B cell (primary cell): ENCODE measurements at regions not wholly inside any gene's neighbourhood (a gene's known extent, or its start where the extent isn't known, plus 50 kb on each side); places are given as distances from the start of the nearest gene placed in this dataset.
"Not testable (repeated sequence)": the region's sequence is repeated elsewhere in the genome, so short reads cannot be mapped to it uniquely, and the experiment has no call there.

ENCODE experiments used
- ATAC-seq: fragments of 200-7000 bp; cut with Tn5 transposase; one replicate; pipeline ENCODE4 v1.10.0; 2021; ENCODE audit warnings: low read depth, mild to moderate bottlenecking, moderate number of reproducible peaks, moderate library complexity
- CTCF ChIA-PET: fragments of 350-600 bp; sonication (Branson Sonifier 250); formaldehyde crosslinking; loops from one replicate; lab custom pipeline; 2021; ENCODE audit warnings: antibody characterized with exemption, inconsistent platforms; lab: Charles Lee
- POLR2A ChIA-PET: fragments of 350-600 bp; sonication (Branson Sonifier 250); formaldehyde crosslinking; loops from one replicate; lab custom pipeline; 2021; ENCODE audit warnings: antibody characterized with exemption; lab: Charles Lee
- DNase-seq: peaks from one replicate; pipeline ENCODE4 v3.0.0; 2013
- H2AFZ ChIP-seq: 2 replicates; pipeline ENCODE4 v1.6.1; 2012; ENCODE audit warnings: mild to moderate bottlenecking, low read depth, low read length; ENCODE audit not compliant: insufficient read depth, poor library complexity, severe bottlenecking
- H3K27ac ChIP-seq, 2 donors: 1 replicate in 1 of 2; 2 replicates in 1 of 2; pipeline ENCODE4 v1.5.1; 2012 to 2013; ENCODE audit warnings: low read length in 2 of 2, mild to moderate bottlenecking in 2 of 2, moderate library complexity in 1 of 2
- H3K27me3 ChIP-seq, 4 experiments: fragments of 200-600 bp in 1 of 4; sonication (generic) in 1 of 4; replicated peaks in 1 of 4; 1 replicate in 2 of 4; 2 replicates in 2 of 4; pipeline versions ENCODE4 v1.6.1 to v1.7.0; 2013 to 2016; ENCODE audit warnings: low read length in 3 of 4, mild to moderate bottlenecking in 2 of 4, mixed read lengths in 1 of 4, moderate library complexity in 1 of 4; ENCODE audit not compliant: insufficient read depth in 4 of 4, control insufficient read depth in 3 of 4; ENCODE audit errors: control extremely low read depth in 1 of 4
- H3K36me3 ChIP-seq, 2 experiments: replicated peaks in 1 of 2; 1 replicate in 1 of 2; 2 replicates in 1 of 2; pipeline versions ENCODE4 v1.6.1 to v1.7.1; 2013; ENCODE audit warnings: low read length in 1 of 2; ENCODE audit not compliant: insufficient read depth in 2 of 2, control insufficient read depth in 1 of 2; ENCODE audit errors: control extremely low read depth in 1 of 2, extremely low read depth in 1 of 2
- H3K4me1 ChIP-seq, 2 donors: fragments of 200-600 bp in 1 of 2; sonication (generic) in 1 of 2; 1 replicate in 1 of 2; 2 replicates in 1 of 2; pipeline versions ENCODE4 v1.5.1 to v1.6.1; 2013 to 2017; ENCODE audit warnings: low read length in 2 of 2; ENCODE audit not compliant: control insufficient read depth in 2 of 2, insufficient read depth in 2 of 2
- H3K4me2 ChIP-seq: replicated peaks from 2 replicates; pipeline ENCODE3; 2012; ENCODE audit warnings: mild to moderate bottlenecking, low read depth, low read length; ENCODE audit not compliant: poor library complexity, severe bottlenecking
- H3K4me3 ChIP-seq, 5 experiments: fragments of 200-600 bp in 1 of 5; sonication (generic) in 1 of 5; 1 replicate in 3 of 5; 2 replicates in 2 of 5; pipeline versions ENCODE4 v1.5.1 to v1.7.0; 2011 to 2016; ENCODE audit warnings: low read length in 4 of 5, mild to moderate bottlenecking in 4 of 5, low read depth in 2 of 5, control low read depth in 1 of 5, moderate library complexity in 1 of 5; ENCODE audit not compliant: insufficient read depth in 1 of 5; ENCODE audit errors: control extremely low read depth in 1 of 5, extremely low read depth in 1 of 5
- H3K79me2 ChIP-seq: fragments of 200-600 bp; sonication (generic); one replicate; pipeline ENCODE4 v1.6.0; 2016; ENCODE audit warnings: low read length; ENCODE audit not compliant: control insufficient read depth, insufficient read depth
- H3K9ac ChIP-seq: fragments of 200-600 bp; sonication (generic); 2 replicates; pipeline ENCODE4 v1.6.1; 2017; ENCODE audit warnings: mild to moderate bottlenecking, low read length, moderate library complexity
- H3K9me3 ChIP-seq, 3 donors: one replicate each; pipeline versions ENCODE4 v1.6.1 to v1.7.1; 2013; ENCODE audit warnings: low read length in 2 of 3; ENCODE audit not compliant: control insufficient read depth in 2 of 3, insufficient read depth in 1 of 3; ENCODE audit errors: control extremely low read depth in 1 of 3
- H4K20me1 ChIP-seq: 2 replicates; pipeline ENCODE4 v1.6.0; 2012; ENCODE audit warnings: mild to moderate bottlenecking, low read length; ENCODE audit not compliant: insufficient read depth, control insufficient read depth, poor library complexity, severe bottlenecking
- H3K27ac Mint-ChIP-seq: one replicate; pipeline ENCODE4 v1.8.0; 2021; ENCODE audit warnings: mixed read lengths
- H3K27me3 Mint-ChIP-seq: one replicate; pipeline ENCODE4 v1.8.0; 2021; ENCODE audit warnings: mixed read lengths
- H3K4me1 Mint-ChIP-seq: one replicate; pipeline ENCODE4 v1.8.0; 2021; ENCODE audit warnings: mixed read lengths
- H3K4me3 Mint-ChIP-seq: one replicate; pipeline ENCODE4 v1.8.0; 2021; ENCODE audit warnings: mixed read lengths
- H3K9me3 Mint-ChIP-seq: one replicate; pipeline ENCODE4 v1.8.0; 2022; ENCODE audit warnings: mixed read lengths; ENCODE audit not compliant: insufficient read depth
- CTCF ChIP-seq: fragments of 200-600 bp; IDR thresholded peaks from one replicate; pipeline ENCODE4 v1.8.0; 2022; ENCODE audit warnings: antibody characterized with exemption, mild to moderate bottlenecking
- EZH2 ChIP-seq: IDR thresholded peaks from 2 replicates; pipeline ENCODE4 v1.6.1; 2012; ENCODE audit warnings: borderline replicate concordance, low read depth, mild to moderate bottlenecking, moderate library complexity, low read length; ENCODE audit not compliant: insufficient read depth, poor library complexity, severe bottlenecking
- WGBS: methylation state at CpG from one replicate; pipeline ENCODE4 v1.1.5; 2013; ENCODE audit warnings: missing lambda C conversion rate; ENCODE audit not compliant: insufficient coverage; 5-methylcytosine and 5-hydroxymethylcytosine counted together
- intact Hi-C: fragments of 100-400 bp; cut with micrococcal nuclease; formaldehyde crosslinking; loops from one replicate; pipeline ENCODE4 v1.10.0; 2022

- TF ChIP-seq CTCF: no peak
- TF ChIP-seq EZH2: no peak
- Mint-ChIP-seq H3K9me3 (peaks cover 7% of the 10 kb centered on the region), H3K27ac (no peak overlapping the region), H3K4me3 (peak overlapping the region; percentile 55), H3K27me3 (no peaks in the 10 kb centered on the region), H3K4me1 (peaks cover 37% of the 10 kb centered on the region)
- Histone ChIP-seq H3K27ac (no peak overlapping the region), H2AFZ (peak overlapping the region; percentile 1), H3K9me3 (peaks cover 2 to 12% (median 8%) of the 10 kb centered on the region in 3 donors), H3K4me3 (no peak overlapping the region), H3K27me3 (no peaks in the 10 kb centered on the region), H3K79me2 (no peaks in the 10 kb centered on the region), H3K4me2 (peak overlapping the region; percentile 49), H4K20me1 (no peaks in the 10 kb centered on the region), H3K4me1 (peaks cover 19 to 33% of the 10 kb centered on the region in 2 donors), H3K9ac (no peak overlapping the region), H3K36me3 (no peaks in the 10 kb centered on the region)
- ATAC-seq (no peak), DNase-seq (no peak)
- ChIA-PET POLR2A (no interaction called here), CTCF (no interaction called here)
- no CpG with 5 or more reads among the region's 5 CpGs for WGBS
- intact Hi-C loops: no loop called here
Observed at GRCh38 chr5:79886456-79886855, 104.6 kb downstream of the MTX3 start.

DNA sequence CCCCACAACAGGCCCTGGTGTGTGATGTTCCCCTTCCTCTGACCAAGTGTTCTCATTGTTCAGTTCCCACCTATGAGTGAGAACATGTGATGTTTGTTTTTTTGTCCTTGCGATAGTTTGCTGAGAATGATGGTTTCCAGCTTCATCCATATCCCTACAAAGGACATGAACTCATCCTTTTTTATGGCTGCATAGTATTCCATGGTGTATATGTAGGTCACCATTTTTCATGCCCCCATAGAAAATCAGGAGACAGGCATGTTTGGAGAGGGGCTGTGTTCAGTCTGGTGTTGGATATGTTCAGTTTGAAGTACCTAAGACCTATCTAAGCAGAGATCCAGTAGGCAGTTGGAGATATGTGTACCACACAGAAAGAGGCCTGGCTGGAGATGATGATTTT is 111.2 kb downstream of the MTX3 start:
- ATAC-seq, H3K9me3 ChIP-seq, H4K20me1 ChIP-seq, CTCF ChIA-PET, H3K27ac ChIP-seq, H3K27me3 Mint-ChIP-seq, DNase-seq, POLR2A ChIA-PET, H3K4me3 Mint-ChIP-seq, H3K4me1 ChIP-seq, H3K9ac ChIP-seq, H3K9me3 Mint-ChIP-seq, H3K4me1 Mint-ChIP-seq, intact Hi-C loops, H3K27me3 ChIP-seq, H3K4me2 ChIP-seq, H3K36me3 ChIP-seq, H2AFZ ChIP-seq, H3K79me2 ChIP-seq, H3K4me3 ChIP-seq, H3K27ac Mint-ChIP-seq: not testable (repeated sequence)
- no CpG with 5 or more reads among the region's 1 CpG for WGBS
